Ascending aorta (tissue), 2 donors: ENCODE measurements at regions not wholly inside any gene's neighbourhood (a gene's known extent, or its start where the extent isn't known, plus 50 kb on each side); places are given as distances from the start of the nearest gene placed in this dataset.

Source experiments
- DNase-seq, 2 donors: peaks; one replicate each; pipeline ENCODE4 v3.0.0-alpha.2; 2019; ENCODE audit warnings: low spot score in 2 of 2
- H3K27ac ChIP-seq, 2 donors: fragments of 200-600 bp; sonication (generic); one replicate each; pipeline ENCODE4 v1.5.1; 2016 to 2017; ENCODE audit warnings: mild to moderate bottlenecking in 1 of 2
- H3K27me3 ChIP-seq: fragments of 200-600 bp; sonication (generic); one replicate; pipeline ENCODE4 v1.5.1; 2017
- H3K36me3 ChIP-seq, 2 donors: fragments of 200-600 bp; sonication (generic); one replicate each; pipeline ENCODE4 v1.5.1; 2016
- H3K4me1 ChIP-seq, 2 donors: fragments of 200-600 bp; sonication (generic); one replicate each; pipeline ENCODE4 v1.5.1; 2016 to 2017; ENCODE audit warnings: mild to moderate bottlenecking in 1 of 2
- H3K4me3 ChIP-seq, 2 donors: fragments of 200-600 bp; sonication (generic); one replicate each; pipeline ENCODE4 v1.5.1; 2016 to 2017; ENCODE audit warnings: mild to moderate bottlenecking in 1 of 2
- H3K9me3 ChIP-seq, 2 donors: fragments of 200-600 bp; sonication (generic); one replicate each; pipeline ENCODE4 v1.5.1; 2016
- CTCF ChIP-seq, 3 experiments: fragments of 200-600 bp in 2 of 3; fragments of 450-650 bp in 1 of 3; sonication (generic) in 2 of 3; IDR thresholded peaks; one replicate each; pipeline ENCODE4 v1.5.1; 2016 to 2019; ENCODE audit warnings: antibody characterized with exemption in 3 of 3, mild to moderate bottlenecking in 1 of 3, moderate library complexity in 1 of 3
- intact Hi-C: fragments of 100-400 bp; cut with DNase I; formaldehyde crosslinking; loops from one replicate; pipeline ENCODE4 v1.15.1; 2023

GRCh38 chr3:117706037-117706436, 996.5 kb downstream of the TUSC7 start:
- no peaks in the 10 kb centered on the region for H3K27me3 ChIP-seq
- H3K4me3 ChIP-seq: no peak overlapping the region
- DNase-seq: no peak
- no peak overlapping the region for H3K27ac ChIP-seq
- intact Hi-C loops: no loop called here
- no peaks in the 10 kb centered on the region for H3K9me3 ChIP-seq
- no peaks in the 10 kb centered on the region for H3K4me1 ChIP-seq
- no peaks in the 10 kb centered on the region for H3K36me3 ChIP-seq
- TF ChIP-seq CTCF (IDR thresholded peaks at IDR 0.05): no peak

- Histone ChIP-seq H3K36me3 (no peaks in the 10 kb centered on the region), H3K27ac (no peak overlapping the region), H3K27me3 (no peaks in the 10 kb centered on the region), H3K4me3 (no peak overlapping the region), H3K9me3 (no peaks in the 10 kb centered on the region), H3K4me1 (no peaks in the 10 kb centered on the region)
- TF ChIP-seq CTCF (IDR thresholded peaks at IDR 0.05): no peak
- intact Hi-C loops: no loop called here
- no peak for DNase-seq
Measured at GRCh38 chr3:117706756-117707155, 997.2 kb downstream of the TUSC7 start.

- Histone ChIP-seq H3K36me3 (no peaks in the 10 kb centered on the region), H3K4me3 (no peak overlapping the region), H3K4me1 (no peaks in the 10 kb centered on the region), H3K27me3 (no peaks in the 10 kb centered on the region), H3K27ac (no peak overlapping the region), H3K9me3 (no peaks in the 10 kb centered on the region)
- no peak for DNase-seq
- TF ChIP-seq CTCF (IDR thresholded peaks at IDR 0.05): no peak
- intact Hi-C loops: no loop called here
Measured at GRCh38 chr3:117708601-117709000, 999.0 kb downstream of the TUSC7 start.

- H3K27ac ChIP-seq: no peak overlapping the region
- H3K36me3 ChIP-seq: no peaks in the 10 kb centered on the region
- intact Hi-C loops: no loop called here
- H3K9me3 ChIP-seq: no peaks in the 10 kb centered on the region
- DNase-seq: no peak
- no peak overlapping the region for H3K4me3 ChIP-seq
- H3K27me3 ChIP-seq: no peaks in the 10 kb centered on the region
- no peak for TF ChIP-seq CTCF (IDR thresholded peaks at IDR 0.05)
- no peaks in the 10 kb centered on the region for H3K4me1 ChIP-seq
Measured at GRCh38 chr3:117709108-117709507, 999.5 kb downstream of the TUSC7 start.

GRCh38 chr3:117710501-117710900, 1000.9 kb downstream of the TUSC7 start:
- H3K4me3 ChIP-seq: no peak overlapping the region
- intact Hi-C loops: loop anchor here (10.0 kb wide), 1 partner anchor 696 kb away; no protein-coding TSS in a partner anchor
- no peaks in the 10 kb centered on the region for H3K36me3 ChIP-seq
- no peak for TF ChIP-seq CTCF (IDR thresholded peaks at IDR 0.05)
- H3K27me3 ChIP-seq: no peaks in the 10 kb centered on the region
- H3K27ac ChIP-seq: no peak overlapping the region
- no peaks in the 10 kb centered on the region for H3K9me3 ChIP-seq
- H3K4me1 ChIP-seq: no peaks in the 10 kb centered on the region
- no peak for DNase-seq

GRCh38 chr3:117719316-117719926, 1009.8 kb downstream of the TUSC7 start:
- H3K36me3 ChIP-seq: no peaks in the 10 kb centered on the region
- H3K27me3 ChIP-seq: no peaks in the 10 kb centered on the region
- H3K27ac ChIP-seq: no peak overlapping the region
- no peak for DNase-seq
- no peaks in the 10 kb centered on the region for H3K4me1 ChIP-seq
- H3K9me3 ChIP-seq: no peaks in the 10 kb centered on the region
- intact Hi-C loops: loop anchor here (2.0 to 10.0 kb wide), 3 partner anchors 705 to 949 kb away; no protein-coding TSS in a partner anchor
- H3K4me3 ChIP-seq: no peak overlapping the region
- peak in 2 of 3 experiments; percentile 59 to 67 for TF ChIP-seq CTCF (IDR thresholded peaks at IDR 0.05)
